ENCODE measurements at regions not wholly inside any gene's neighbourhood (a gene's known extent, or its start where the extent isn't known, plus 50 kb on each side); places are given as distances from the start of the nearest gene placed in this dataset.

DNA sequence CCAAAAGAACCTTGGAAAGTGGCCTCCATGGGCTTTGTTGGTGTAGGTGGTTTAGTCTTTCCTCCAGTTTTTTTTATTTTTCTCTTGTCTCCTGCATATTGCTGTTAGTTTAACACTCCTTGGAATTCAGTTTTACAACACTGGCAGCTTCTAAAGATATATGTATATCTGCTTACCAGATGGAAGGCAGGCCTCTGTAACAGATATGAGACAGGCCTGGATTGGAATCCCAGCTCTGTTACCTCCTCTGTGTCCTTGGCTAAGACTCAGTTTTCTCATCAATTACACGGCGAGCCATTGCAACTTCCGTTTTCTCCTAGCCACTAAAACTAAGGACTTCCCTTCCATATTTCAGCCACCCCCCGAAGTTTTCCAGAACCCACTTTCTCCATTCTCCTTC is 133.4 kb upstream of the SMAD1 start:
- POLR2A ChIA-PET, result no interaction called here
- CTCF ChIA-PET, result no interaction called here

DNA sequence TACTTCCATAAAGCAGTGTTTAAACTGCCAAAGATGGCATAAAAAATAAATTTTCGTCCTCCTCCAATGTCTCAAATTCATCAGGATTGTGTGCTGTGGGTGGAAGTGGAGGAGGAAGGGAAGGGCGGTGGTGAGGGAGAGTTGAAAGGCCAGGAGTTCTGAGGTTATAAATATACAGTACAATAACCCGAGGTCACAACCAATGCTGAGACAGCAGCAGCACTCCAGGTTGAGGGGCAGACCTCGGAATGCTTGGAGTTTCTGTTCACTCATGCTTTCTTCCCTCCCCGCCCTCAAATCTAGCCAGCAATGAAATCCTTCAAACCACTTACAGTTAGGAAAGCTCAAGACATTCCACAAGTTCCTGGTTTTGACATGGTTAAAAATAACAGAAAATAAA is 134.0 kb upstream of the SMAD1 start:
- CTCF ChIA-PET, result no interaction called here
- POLR2A ChIA-PET, result no interaction called here

DNA sequence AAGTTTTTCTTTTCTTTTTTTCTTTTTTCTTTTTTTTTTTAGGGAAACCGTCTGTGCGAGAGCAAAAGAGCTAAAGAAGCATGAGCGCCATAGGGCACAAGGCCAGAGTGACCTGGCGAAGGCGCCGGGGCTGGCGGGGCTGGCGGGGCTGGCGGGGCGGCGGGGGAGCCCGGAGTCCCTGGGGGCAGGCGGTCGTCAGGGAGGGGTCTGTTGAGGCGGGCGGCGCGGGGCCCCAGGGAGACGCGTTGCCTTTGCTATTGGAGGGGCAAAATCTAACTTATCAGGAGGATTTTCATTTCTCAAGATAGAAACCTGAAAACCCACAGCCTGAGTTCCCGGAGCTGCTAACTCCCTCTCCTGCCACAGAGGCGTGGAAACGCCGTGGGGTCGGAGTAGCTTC is 135.6 kb upstream of the SMAD1 start:
- POLR2A ChIA-PET, result no interaction called here
- CTCF ChIA-PET, result no interaction called here

DNA sequence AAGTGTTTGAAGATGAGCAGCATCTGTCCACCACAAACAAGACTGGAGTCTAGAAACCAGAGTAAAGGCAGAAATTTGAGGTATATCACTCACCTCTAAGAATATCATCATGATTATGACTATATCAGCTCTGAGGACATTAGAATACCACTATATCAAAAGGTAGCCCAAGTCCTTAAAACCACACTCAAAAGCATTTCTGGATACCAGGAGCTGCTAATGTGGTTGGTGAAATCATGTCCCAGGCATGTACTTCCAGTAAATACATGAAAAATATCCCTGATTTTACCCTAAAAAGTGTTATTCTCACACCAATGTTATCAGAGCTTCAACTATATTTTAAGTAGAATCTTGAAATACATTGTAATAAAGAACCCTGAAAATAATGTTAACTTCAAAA is 136.3 kb upstream of the SMAD1 start:
- POLR2A ChIA-PET, result no interaction called here
- CTCF ChIA-PET, result no interaction called here

DNA sequence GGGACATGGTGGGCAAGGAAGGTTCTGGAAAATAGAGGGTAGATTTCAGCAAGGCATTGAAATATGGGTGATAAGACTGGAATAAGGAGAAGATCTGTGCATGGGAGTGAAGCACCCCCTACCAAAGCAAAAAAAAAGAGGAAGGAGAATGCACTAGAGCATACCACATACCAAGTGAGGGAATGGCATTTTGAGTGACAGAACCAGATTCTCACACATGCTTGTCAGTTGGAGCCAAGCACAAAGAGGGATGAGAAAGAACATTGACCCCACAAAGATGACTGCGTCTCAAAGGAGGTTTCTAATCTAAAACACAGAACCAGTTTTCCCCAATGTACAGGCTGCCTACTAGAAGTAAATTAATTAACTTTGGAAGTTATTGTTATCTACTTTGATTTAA is 140.3 kb upstream of the SMAD1 start:
- POLR2A ChIA-PET, result no interaction called here
- CTCF ChIA-PET, result no interaction called here

DNA sequence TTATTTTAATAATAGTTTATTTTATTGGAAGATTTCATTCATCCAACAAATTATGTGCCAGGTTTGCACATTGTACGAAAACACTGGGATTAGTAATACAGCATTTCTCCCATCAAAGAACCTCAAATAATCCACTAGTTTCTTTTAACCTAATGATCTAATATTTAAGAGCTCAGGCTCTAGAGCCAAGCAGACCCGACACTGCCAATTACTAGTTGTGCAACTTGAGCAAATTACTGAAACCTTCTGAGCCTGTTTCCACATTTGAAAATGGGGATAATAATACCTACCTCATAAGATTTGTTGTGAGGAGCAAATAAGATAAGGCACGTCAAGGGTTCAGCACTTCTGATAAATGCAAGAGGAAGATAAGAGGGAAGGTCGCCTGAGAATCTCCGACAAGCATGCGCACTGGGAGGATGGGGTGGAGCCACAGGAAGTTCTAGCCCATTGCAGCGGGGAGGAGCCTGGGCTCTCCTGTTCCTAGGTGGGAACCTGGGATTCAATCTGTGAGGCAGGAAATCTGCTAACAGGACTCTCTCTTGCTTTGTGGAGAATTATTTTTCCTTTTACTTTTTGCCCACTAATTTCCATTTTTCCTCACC is 141.5 kb upstream of the SMAD1 start:
- ChIA-PET CTCF (no interaction called here), POLR2A (no interaction called here)

DNA sequence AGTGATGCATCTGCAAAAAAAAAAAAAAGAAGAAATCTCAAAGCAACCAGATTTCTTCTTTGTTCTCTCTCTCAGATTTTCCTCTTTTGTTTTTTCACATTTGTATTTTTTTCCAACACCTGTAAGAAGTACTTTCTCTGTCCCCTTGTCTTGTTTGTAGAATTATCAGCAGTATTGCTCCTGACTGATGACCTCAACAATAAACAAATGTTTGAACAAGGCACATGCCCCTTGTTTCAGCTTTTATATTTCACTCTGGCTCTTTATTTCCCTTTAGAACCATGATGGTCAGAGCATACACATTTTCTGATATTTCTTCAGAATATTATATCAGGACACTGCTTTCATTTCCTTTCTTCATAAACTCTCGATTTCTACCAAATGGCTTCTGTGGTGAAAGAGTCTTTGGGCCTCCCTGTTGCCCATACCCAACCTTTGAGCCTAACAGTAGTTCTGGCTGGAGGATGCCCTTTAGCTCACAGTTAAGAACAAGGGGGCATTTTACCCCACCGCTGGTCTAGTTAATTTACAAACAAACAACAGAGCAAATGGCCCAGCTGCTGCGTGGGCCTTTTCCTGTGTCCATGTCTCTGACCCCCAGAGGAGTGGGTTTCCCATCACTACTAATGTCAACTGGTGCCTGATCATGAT is 142.5 kb upstream of the SMAD1 start:
- ChIA-PET POLR2A (no interaction called here), CTCF (no interaction called here)

DNA sequence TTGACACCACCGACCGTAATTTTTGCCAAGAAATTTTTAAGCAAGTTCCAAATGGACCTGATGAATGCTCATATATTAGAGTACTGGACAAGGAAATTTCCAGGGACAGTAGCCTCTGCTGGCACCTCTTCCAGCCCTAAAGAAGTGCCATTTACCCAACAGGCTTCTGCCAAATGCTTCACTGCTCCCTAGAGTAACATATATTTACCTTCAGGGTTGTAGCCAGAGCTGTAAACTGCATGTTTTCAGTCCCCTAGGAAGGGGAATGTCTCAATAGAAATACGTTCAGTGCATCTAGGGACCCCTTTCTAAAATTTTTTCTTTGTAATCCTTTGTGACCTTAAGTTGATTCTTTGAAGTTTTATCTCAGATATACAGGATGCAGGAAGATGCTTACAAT is 143.1 kb upstream of the SMAD1 start:
- POLR2A ChIA-PET, result no interaction called here

DNA sequence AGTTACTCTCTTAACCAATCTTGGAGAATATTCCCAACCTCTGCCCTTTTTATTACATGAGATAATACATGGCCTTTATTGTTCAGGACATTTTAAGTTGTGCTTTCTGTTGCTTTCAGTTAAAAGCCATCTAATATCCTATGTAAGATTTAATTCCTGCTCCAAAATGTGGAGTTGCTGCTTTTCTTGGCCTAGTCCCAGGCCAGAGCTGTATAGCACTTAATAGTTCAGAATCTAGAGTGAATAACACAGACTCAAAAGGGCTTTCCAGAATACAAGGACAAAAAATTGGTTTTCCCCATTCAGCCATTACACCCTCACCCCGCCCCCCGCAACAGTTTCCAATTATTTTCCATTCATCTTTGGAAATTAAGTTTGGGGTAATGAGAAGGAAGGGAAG is 144.3 kb upstream of the SMAD1 start:
- CTCF ChIA-PET, result no interaction called here
- POLR2A ChIA-PET, result no interaction called here

More for the DNA sequence above, 143.1 kb upstream of the SMAD1 start:
- CTCF ChIA-PET, result no interaction called here

DNA sequence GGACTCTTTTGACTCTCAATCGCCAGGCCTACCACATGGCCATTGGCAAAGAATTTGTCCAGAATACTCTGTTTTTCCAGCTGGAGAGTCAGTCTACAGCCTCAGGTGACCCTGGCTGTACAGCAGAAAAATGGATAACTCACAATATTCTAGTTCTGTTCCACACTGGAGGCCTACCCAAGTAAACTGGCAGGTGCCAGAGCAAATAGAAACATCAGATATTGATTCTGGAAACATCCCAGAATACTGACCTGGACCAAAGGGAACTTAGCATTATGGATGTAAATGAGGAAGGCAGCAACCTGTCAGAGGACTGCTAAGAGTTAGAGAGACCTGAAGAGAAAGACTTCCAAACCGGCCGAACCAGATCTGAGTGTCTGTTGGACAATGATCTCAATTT is 147.9 kb upstream of the SMAD1 start:
- ChIA-PET CTCF (no interaction called here), POLR2A (no interaction called here)

DNA sequence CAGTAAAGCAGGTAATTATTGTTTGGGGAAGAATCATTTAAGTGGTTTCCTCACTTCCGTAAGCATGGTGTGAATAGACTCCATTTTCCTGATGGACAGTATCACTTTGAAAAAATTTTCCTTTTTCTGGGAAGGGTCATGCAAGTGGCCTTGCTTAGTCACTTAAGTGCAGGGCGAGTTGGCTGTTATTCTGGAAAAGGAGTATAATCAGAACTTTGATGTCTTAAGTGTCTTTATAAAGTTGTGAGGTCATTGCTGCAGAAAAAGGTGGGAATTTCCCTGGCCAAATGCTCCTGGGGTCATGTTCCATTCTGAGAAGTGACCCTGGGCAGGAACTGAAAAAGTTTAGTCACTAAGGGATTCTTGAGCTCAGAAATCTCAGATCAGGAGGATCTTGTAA is 146.1 kb upstream of the OTUD4 start:
- CTCF ChIA-PET, result no interaction called here
- POLR2A ChIA-PET, result no interaction called here

DNA sequence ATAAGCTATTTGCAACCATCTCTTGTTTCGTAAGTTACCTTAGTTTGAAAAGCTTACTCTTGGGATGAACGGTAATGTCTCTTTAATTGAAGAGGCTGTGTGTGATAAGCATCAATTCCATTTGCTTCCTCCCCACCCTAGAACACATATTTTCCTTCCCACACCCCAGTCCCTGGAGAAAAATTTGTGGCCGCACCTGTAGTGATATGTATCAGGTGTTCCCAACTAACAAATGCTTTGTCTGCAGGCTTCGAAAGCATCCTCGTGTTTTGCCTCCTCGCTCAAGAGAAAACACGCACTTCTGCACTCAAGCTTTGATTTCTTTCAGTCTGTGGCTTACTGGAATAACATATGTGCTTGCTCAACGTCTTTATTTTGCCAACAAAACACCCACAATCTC is 143.8 kb upstream of the OTUD4 start:
- ChIA-PET POLR2A (no interaction called here), CTCF (no interaction called here)

DNA sequence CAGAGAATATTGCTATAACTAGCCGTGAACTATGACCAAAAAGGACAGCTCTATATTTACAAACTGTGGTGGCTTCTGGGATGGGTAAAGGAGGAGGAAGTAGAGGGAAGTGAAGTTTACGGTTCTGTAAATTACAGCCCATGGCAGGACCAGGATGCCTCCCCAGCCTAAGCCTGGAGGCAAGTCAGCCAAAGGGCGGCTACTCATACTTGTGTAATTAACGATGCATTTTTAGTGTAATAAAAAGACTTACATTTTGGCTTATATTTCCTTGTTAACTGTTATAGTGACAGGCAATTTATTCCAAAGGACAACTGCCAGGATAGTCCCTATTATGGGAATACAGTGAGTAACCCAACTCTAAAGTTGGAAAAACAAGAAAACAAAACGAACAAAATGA is 139.9 kb upstream of the OTUD4 start:
- ChIA-PET CTCF (no interaction called here), POLR2A (no interaction called here)

DNA sequence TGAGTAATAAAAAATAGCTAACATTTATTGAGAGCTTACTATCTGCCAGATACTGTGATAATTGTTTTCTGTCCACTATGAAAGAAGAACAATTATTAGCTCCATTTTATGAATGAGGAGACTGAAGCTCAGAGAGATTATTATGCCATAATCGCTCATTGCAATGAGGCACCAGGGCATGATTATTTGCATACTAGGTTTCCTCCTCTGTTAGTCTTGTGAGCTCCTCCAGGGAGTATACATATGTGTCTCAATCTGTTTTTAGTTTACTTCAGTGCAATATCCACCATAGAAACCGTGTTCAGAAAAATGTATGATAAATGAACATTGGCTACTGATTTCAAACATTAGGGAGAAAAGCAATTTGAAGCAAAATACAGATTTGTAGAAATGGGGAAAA is 139.4 kb upstream of the OTUD4 start:
- CTCF ChIA-PET, result no interaction called here
- POLR2A ChIA-PET, result no interaction called here

DNA sequence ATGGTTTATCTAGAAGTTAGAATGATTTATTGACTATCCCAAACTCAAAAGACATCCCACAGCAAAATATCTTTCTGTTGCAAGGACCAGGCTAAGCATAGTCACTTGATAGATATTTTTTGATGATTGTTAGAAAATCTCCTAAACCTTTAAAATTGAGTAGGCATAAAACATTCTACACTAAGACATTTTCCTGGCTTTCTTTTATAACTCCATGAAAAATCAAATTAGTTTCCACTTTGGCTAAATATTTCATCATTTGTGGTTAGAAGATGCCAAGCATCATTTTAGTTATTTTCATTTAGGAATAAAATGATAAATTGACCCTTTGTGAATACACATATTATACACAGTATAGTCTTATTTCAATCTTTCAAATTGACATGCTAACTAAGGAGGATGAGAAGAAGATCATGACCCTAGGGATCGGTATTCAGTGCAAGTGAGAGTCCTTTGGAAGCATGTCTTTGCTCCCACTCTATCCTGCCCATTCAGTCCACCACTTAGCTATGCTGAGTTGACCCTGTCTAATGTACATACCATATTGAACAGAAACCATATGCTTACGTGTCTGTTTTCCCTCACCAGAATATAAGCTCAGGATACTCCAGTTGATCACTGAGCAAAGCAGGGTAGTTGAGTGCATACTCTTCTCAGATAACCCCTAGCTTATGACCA is 136.6 kb upstream of the OTUD4 start:
- ChIA-PET CTCF (no interaction called here), POLR2A (no interaction called here)

DNA sequence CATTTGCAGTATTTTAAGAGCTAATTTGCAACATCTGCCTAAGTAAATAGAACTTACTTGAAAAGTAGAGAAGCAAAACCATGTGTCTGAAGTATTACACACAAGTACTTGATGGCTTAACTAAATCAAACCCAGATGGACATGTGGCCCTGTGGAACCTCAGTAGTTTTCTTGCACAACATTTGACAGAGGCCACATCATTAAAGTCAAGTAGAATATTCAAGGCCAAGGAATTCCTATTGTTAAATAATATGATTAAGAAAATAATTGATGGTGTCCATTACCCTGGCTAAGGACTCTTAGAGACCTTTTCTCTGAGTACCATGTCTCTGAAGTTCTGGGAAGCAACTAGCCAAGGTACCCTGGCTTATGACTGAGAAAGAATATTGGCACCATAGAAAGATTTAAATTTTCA is 135.4 kb upstream of the OTUD4 start:
- CTCF ChIA-PET, result no interaction called here
- POLR2A ChIA-PET, result no interaction called here

DNA sequence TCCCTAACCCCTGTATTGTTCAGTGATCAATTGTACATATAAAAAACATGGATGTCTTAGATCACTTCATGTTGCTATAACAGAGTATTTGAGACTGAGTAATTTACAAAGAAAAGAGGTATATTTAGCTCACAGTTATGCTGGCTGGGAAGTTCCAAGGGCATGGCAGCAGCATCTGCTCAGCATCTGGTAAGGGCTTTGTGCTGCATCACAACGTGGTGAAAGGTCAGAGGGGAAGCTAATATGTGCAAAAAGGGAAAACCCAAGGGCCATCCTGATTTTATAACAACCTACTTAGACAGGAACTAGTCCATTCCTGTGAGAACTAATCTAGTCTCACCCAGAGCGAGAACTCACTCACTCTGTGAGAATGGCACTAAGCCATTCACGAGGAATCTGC is 128.2 kb upstream of the OTUD4 start:
- CTCF ChIA-PET, result no interaction called here
- POLR2A ChIA-PET, result no interaction called here

DNA sequence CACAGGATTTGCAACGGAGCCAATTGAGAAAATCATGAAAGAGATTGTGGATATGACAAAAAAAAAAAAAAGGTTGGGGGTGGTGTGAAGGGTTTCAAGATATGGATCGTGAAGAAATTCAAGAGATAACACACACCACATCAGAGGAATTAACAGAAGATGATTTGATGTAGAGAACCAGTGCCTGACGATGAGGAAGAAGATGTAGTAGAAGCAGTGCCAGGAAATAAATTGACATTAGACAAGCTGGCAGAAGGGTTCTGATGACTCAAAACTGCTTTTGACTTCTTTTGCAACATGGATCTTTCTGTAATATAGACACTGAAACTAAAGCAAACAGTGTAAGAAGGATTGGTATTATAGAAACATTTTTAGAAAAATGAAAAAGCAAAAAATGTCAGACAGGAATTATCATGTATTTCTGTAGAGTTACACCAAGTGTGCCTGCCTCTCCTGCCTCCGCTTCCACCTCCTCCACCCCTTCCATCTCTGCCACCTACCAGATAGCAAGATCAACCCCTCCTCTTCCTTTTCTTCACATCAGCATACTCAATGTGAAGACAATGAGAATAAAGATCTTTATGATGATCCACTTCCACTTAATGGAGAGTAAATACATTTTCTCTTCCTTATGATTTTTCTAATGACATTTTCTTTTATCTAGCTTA is 127.5 kb upstream of the OTUD4 start:
- CTCF ChIA-PET, result no interaction called here
- POLR2A ChIA-PET, result no interaction called here

DNA sequence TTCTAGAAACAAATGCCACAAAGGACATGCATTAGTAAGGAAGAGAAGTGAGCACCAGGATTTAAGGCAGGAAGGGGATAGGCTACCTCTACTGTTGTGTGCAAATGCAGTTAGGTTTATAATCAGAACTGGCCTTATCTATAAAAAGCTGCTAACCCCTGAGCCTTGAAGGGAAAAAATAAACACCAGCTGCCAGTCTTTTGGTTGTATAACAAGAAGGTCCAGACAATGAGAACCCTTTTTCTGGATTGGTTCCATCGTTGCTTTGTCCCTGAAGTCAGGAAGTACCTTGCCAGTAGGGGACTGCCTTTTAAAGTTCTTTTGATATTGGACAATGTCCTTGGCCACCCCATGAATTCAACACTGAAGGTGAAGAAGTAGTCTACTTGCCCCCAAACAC is 126.7 kb upstream of the OTUD4 start:
- ChIA-PET CTCF (no interaction called here), POLR2A (no interaction called here)

DNA sequence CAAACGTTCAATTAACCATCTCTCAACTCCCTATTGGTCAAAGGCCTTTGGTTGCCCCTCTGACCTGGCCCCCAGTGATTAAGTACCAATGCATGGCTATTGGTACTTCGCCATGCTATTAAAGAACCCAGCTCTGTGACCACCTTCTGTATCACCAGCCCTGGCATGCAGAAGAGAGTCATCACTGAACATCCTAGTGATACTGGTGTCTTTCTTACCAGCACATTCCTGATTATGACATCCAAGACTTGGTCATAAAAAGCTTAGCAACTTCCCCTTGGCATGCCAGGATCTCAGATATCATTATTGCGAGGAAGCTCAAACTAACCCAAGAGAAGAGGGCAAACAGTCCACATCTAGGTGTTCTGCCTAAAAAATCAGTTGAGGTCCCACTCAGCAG is 122.3 kb upstream of the OTUD4 start:
- ChIA-PET POLR2A (no interaction called here), CTCF (no interaction called here)

DNA sequence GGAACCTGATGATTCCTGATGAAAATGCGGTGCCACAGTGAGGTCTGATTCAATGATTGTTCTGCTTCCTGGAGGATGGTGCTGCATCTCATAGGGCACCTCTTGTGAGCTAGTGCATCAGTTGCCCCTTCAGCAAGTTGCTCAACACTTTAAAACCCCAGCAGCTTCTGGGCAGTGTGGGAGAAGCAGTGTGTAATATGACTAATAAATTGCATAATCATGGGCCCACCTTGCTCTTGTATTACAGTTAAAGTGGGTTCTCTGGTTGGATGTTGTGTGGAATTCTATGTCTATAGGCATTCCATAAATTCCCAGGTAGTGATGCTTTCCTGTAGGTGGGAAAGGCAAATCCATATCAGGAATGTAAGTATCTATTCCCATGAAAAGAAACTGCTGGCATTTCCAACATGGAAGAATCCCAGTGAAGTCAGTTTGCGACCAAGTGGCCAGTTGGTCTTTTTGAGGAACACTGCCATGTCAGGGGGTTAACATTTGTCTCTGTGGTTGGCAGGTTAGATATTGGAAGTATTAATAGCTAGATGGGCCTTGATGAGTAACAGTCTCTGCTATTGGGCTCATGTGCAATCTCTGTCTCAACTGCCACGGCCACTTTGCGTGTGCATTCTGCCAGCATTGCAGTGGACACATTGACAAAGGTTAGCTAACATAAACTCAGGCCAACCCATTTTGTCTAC is 121.1 kb upstream of the OTUD4 start:
- POLR2A ChIA-PET, result no interaction called here
- CTCF ChIA-PET, result no interaction called here
